OCI-LY7 (cell line): ENCODE measurements at regions not wholly inside any gene's neighbourhood (a gene's known extent, or its start where the extent isn't known, plus 50 kb on each side); places are given as distances from the start of the nearest gene placed in this dataset.

ENCODE experiments used
- BruUV-seq: library from RNA; stranded (reverse); fragments of 400-500 nt; replicated peaks from 2 replicates; lab custom pipeline; 2021; lab: Mats Ljungman, UMichigan
- CTCF ChIA-PET: fragments of 300-600 bp; sonication (Branson Sonifier 250); formaldehyde crosslinking; loops from one replicate; lab custom pipeline; 2022; ENCODE audit warnings: antibody characterized with exemption; ENCODE audit not compliant: unreplicated experiment; lab: Charles Lee
- POLR2A ChIA-PET: fragments of 300-600 bp; sonication (Branson Sonifier 250); formaldehyde crosslinking; loops from one replicate; lab custom pipeline; 2022; ENCODE audit warnings: antibody characterized with exemption; lab: Charles Lee
- DNase-seq: peaks from one replicate; pipeline ENCODE4 v3.0.0-alpha.2; 2015; ENCODE audit warnings: low spot score
- H2AFZ ChIP-seq: fragments of 200-600 bp; sonication (generic), shearing (Covaris generic); 2 replicates; pipeline ENCODE4 v1.6.1; 2014; ENCODE audit warnings: mild to moderate bottlenecking, antibody characterized with exemption, low read length, moderate library complexity
- H3K27ac ChIP-seq: fragments of 200-600 bp; sonication (generic); 2 replicates; pipeline ENCODE4 v1.5.1; 2014; ENCODE audit warnings: mixed run types, low read depth, mild to moderate bottlenecking, moderate library complexity, low read length, inconsistent platforms; ENCODE audit not compliant: poor library complexity, severe bottlenecking
- H3K36me3 ChIP-seq: fragments of 200-600 bp; sonication (generic); 2 replicates; pipeline ENCODE4 v1.6.1; 2014; ENCODE audit warnings: mild to moderate bottlenecking, antibody characterized with exemption, low read length, moderate library complexity, mixed read lengths; ENCODE audit not compliant: insufficient read depth
- H3K4me1 ChIP-seq: fragments of 200-600 bp; sonication (generic); 2 replicates; pipeline ENCODE4 v1.5.1; 2014; ENCODE audit warnings: mild to moderate bottlenecking, low read length; ENCODE audit not compliant: insufficient read depth, poor library complexity, severe bottlenecking
- H3K4me2 ChIP-seq: fragments of 200-600 bp; sonication (generic); 2 replicates; pipeline ENCODE4 v1.6.1; 2014; ENCODE audit warnings: mild to moderate bottlenecking, low read length
- H3K4me3 ChIP-seq: fragments of 200-600 bp; sonication (generic); 2 replicates; pipeline ENCODE4 v1.5.1; 2014; ENCODE audit warnings: mild to moderate bottlenecking, low read depth, low read length; ENCODE audit not compliant: poor library complexity, severe bottlenecking
- H3K79me2 ChIP-seq: fragments of 200-600 bp; sonication (generic); 2 replicates; pipeline ENCODE4 v1.6.1; 2016; ENCODE audit warnings: low read depth, mild to moderate bottlenecking, low read length, moderate library complexity, mixed read lengths; ENCODE audit not compliant: insufficient read depth
- H3K9me2 ChIP-seq: fragments of 200-600 bp; sonication (generic); 2 replicates; pipeline ENCODE4 v1.6.1; 2016; ENCODE audit warnings: mild to moderate bottlenecking, low read length, mixed read lengths; ENCODE audit not compliant: insufficient read depth
- H3K9me3 ChIP-seq: fragments of 200-600 bp; sonication (generic); 2 replicates; pipeline ENCODE4 v1.6.1; 2014; ENCODE audit warnings: mild to moderate bottlenecking, mixed run types, low read length, mixed read lengths
- H4K20me1 ChIP-seq: fragments of 200-600 bp; sonication (generic); 2 replicates; pipeline ENCODE4 v1.6.1; 2014; ENCODE audit warnings: mild to moderate bottlenecking, antibody characterized with exemption, low read length, moderate library complexity, mixed read lengths; ENCODE audit not compliant: insufficient read depth
- EZH2phosphoT487 ChIP-seq: fragments of 200-600 bp; sonication (generic); IDR thresholded peaks from 2 replicates; pipeline ENCODE4 v1.6.1; 2018; ENCODE audit warnings: low read depth, borderline replicate concordance, mild to moderate bottlenecking, mixed run types, antibody characterized with exemption, low read length, moderate library complexity, mixed read lengths
- intact Hi-C: fragments of 100-400 bp; cut with micrococcal nuclease; formaldehyde crosslinking; loops from one replicate; pipeline ENCODE4 v1.10.0; 2022; ENCODE audit not compliant: unreplicated experiment
- TF ChIP-seq, protein P1 (sequence below): fragments of 200-600 bp; sonication (generic); conservative IDR thresholded peaks from 2 replicates; pipeline ENCODE4 v1.5.1; 2014; ENCODE audit warnings: mild to moderate bottlenecking, antibody characterized with exemption, low read length, moderate library complexity, mixed read lengths

DNA sequence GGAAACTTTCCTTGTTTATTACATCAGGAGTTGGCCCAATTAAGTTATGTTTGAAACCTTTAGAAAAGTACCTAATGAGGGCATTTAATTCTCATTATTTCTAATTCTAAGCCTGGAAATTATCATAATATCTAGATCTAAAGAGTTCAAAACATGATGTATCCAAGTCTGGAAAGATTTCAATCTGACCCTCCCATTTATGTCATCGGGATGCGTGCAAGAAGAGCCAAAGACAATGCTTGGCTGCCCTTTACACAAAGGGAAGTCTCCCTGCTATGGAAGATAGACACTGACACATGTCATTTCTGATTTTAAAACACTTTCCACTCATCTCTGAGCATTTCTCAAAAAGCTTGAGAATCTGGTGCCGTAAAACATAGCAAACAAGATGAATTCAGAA is 222.4 kb downstream of the ANTXR2 start:
- H3K9me3 ChIP-seq = no peaks in the 10 kb centered on the region
- no TSS peak for BruUV-seq

DNA sequence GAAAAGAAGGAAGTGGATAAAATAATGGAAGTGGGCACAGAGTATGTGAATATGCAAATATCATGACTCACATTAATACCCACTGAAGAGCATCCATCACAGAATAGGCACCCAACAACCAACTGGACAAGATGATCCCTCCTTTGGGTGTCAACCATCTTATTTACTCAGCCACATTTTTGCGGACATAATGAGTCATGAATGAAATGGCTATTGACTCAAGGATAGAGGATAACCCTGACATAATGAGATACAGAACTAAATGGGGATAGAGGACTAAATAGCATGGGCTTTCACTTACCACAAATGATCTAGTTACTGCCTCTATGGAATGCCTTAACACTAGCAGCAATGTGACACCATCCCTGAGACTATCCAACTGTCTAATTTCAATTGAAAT is 224.7 kb downstream of the ANTXR2 start:
- H4K20me1 ChIP-seq = no peaks in the 10 kb centered on the region
- no peaks in the 10 kb centered on the region for H3K36me3 ChIP-seq
- H3K27ac ChIP-seq = no peak overlapping the region
- H3K4me1 ChIP-seq = no peaks in the 10 kb centered on the region
- ChIA-PET CTCF (no interaction called here), POLR2A (no interaction called here)
- intact Hi-C loops = no loop called here
- no peaks in the 10 kb centered on the region for H3K9me3 ChIP-seq
- no peak for DNase-seq
- no peak overlapping the region for H3K4me2 ChIP-seq
- TF ChIP-seq, protein P1, sequence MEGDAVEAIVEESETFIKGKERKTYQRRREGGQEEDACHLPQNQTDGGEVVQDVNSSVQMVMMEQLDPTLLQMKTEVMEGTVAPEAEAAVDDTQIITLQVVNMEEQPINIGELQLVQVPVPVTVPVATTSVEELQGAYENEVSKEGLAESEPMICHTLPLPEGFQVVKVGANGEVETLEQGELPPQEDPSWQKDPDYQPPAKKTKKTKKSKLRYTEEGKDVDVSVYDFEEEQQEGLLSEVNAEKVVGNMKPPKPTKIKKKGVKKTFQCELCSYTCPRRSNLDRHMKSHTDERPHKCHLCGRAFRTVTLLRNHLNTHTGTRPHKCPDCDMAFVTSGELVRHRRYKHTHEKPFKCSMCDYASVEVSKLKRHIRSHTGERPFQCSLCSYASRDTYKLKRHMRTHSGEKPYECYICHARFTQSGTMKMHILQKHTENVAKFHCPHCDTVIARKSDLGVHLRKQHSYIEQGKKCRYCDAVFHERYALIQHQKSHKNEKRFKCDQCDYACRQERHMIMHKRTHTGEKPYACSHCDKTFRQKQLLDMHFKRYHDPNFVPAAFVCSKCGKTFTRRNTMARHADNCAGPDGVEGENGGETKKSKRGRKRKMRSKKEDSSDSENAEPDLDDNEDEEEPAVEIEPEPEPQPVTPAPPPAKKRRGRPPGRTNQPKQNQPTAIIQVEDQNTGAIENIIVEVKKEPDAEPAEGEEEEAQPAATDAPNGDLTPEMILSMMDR = no peak
- no peak for TF ChIP-seq EZH2phosphoT487
- no peak overlapping the region for H3K4me3 ChIP-seq
- no peaks in the 10 kb centered on the region for H3K9me2 ChIP-seq
- H2AFZ ChIP-seq = no peak overlapping the region
- H3K79me2 ChIP-seq = no peaks in the 10 kb centered on the region
- no TSS peak for BruUV-seq

More for the DNA sequence above, 222.4 kb downstream of the ANTXR2 start:
- no peaks in the 10 kb centered on the region for H3K9me2 ChIP-seq
- H3K4me2 ChIP-seq = no peak overlapping the region
- no peak for DNase-seq
- no peak overlapping the region for H3K27ac ChIP-seq
- H2AFZ ChIP-seq = no peak overlapping the region
- no peaks in the 10 kb centered on the region for H3K4me1 ChIP-seq
- H4K20me1 ChIP-seq = no peaks in the 10 kb centered on the region
- TF ChIP-seq, protein P1 = no peak
- TF ChIP-seq EZH2phosphoT487 = no peak
- no peaks in the 10 kb centered on the region for H3K79me2 ChIP-seq
- ChIA-PET CTCF (no interaction called here), POLR2A (no interaction called here)
- H3K36me3 ChIP-seq = no peaks in the 10 kb centered on the region
- H3K4me3 ChIP-seq = no peak overlapping the region
- intact Hi-C loops = no loop called here

- no peak for DNase-seq
- no peaks in the 10 kb centered on the region for H3K36me3 ChIP-seq
- intact Hi-C loops = no loop called here
- CTCF ChIA-PET = no interaction called here
- no peak overlapping the region for H3K27ac ChIP-seq
- H3K4me1 ChIP-seq = no peaks in the 10 kb centered on the region
- no TSS peak for BruUV-seq
- H3K9me3 ChIP-seq = no peaks in the 10 kb centered on the region
- POLR2A ChIA-PET = no interaction called here
- H4K20me1 ChIP-seq = no peaks in the 10 kb centered on the region
- no peak overlapping the region for H3K4me2 ChIP-seq
- H2AFZ ChIP-seq = no peak overlapping the region
- no peak overlapping the region for H3K4me3 ChIP-seq
- no peaks in the 10 kb centered on the region for H3K9me2 ChIP-seq
- TF ChIP-seq EZH2phosphoT487 = no peak
- TF ChIP-seq, protein P1 = no peak
- H3K79me2 ChIP-seq = no peaks in the 10 kb centered on the region
These were observed 225.6 kb downstream of the ANTXR2 start for GRCh38 chr4:79847411-79847810.
